ENCODE measurements at regions not wholly inside any gene's neighbourhood (a gene's known extent, or its start where the extent isn't known, plus 50 kb on each side); places are given as distances from the start of the nearest gene placed in this dataset.

- no peak for TF ChIP-seq CTCF (IDR thresholded peaks at IDR 0.05)
- no peak for TF ChIP-seq POLR2A (IDR thresholded peaks at IDR 0.05)
These were observed 746.0 kb downstream of the VGLL3 start for GRCh38 chr3:86244905-86245304.

Measured in heart left ventricle (tissue), 13 donors.